Kidney (tissue), 13 donors: ENCODE measurements at regions not wholly inside any gene's neighbourhood (a gene's known extent, or its start where the extent isn't known, plus 50 kb on each side); places are given as distances from the start of the nearest gene placed in this dataset.

ENCODE experiments used
- DNase-seq, 5 donors: peaks; one replicate each; pipeline ENCODE4 v3.0.0-alpha.2; 2013 to 2020
- FAIRE-seq: peaks from 2 replicates; lab custom pipeline; 2012; peaks lifted over from hg19 to GRCh38; lab: Jason Lieb, UNC
- H3K27ac ChIP-seq, 2 donors: one replicate each; pipeline ENCODE4 v1.7.0; 2013; ENCODE audit warnings: low read depth in 2 of 2, low read length in 2 of 2, inconsistent platforms in 1 of 2
- H3K27me3 ChIP-seq: one replicate; pipeline ENCODE4 v1.7.1; 2013; ENCODE audit warnings: low read length, inconsistent platforms; ENCODE audit not compliant: control insufficient read depth, insufficient read depth
- H3K36me3 ChIP-seq, 3 donors: one replicate each; pipeline versions ENCODE4 v1.7.0 to v1.7.1; 2013; ENCODE audit warnings: low read length in 3 of 3, control low read depth in 1 of 3, inconsistent platforms in 1 of 3; ENCODE audit not compliant: insufficient read depth in 3 of 3, control insufficient read depth in 2 of 3
- H3K4me1 ChIP-seq, 3 donors: one replicate each; pipeline versions ENCODE4 v1.7.0 to v1.7.1; 2013; ENCODE audit warnings: low read length in 3 of 3, inconsistent platforms in 1 of 3, low read depth in 1 of 3; ENCODE audit not compliant: control insufficient read depth in 2 of 3, insufficient read depth in 2 of 3
- H3K4me3 ChIP-seq, 3 donors: one replicate each; pipeline versions ENCODE4 v1.7.0 to v1.8.1; 2013; ENCODE audit warnings: low read length in 3 of 3, control low read depth in 1 of 3, inconsistent platforms in 1 of 3
- H3K9ac ChIP-seq, 3 donors: one replicate each; pipeline versions ENCODE4 v1.7.0 to v1.7.1; 2013; ENCODE audit warnings: low read length in 3 of 3, control low read depth in 1 of 3, inconsistent platforms in 1 of 3
- H3K9me3 ChIP-seq, 3 donors: one replicate each; pipeline versions ENCODE4 v1.7.0 to v1.7.1; 2013; ENCODE audit warnings: low read length in 3 of 3, control low read depth in 1 of 3, inconsistent platforms in 1 of 3; ENCODE audit not compliant: control insufficient read depth in 2 of 3, insufficient read depth in 1 of 3
- CTCF ChIP-seq: IDR thresholded peaks from 3 replicates; pipeline ENCODE4 v1.5.1; 2012; ENCODE audit warnings: mild to moderate bottlenecking, moderate library complexity, borderline replicate concordance; ENCODE audit not compliant: insufficient read depth; ENCODE audit errors: extremely low read depth
- intact Hi-C: fragments of 100-400 bp; cut with DNase I; formaldehyde crosslinking; loops from one replicate; pipeline ENCODE4 v1.11.1; 2022
- donor health status: control.
- donor health status: control.
- donor health status: control.
- donor health status: control.
- donor health status: control.
- donor health status: DM: yes; HTN: yes; CAD: no.
- donor health status: Normal renal cell carcinoma (clear cell type).

GRCh38 chr18:61749031-61749430 lies 143.8 kb downstream of the RNF152 start:
- no peak overlapping the region for H3K9ac ChIP-seq
- H3K27ac ChIP-seq = peak overlapping the region in 1 of 2 donors; percentile 39
- H3K9me3 ChIP-seq = no peaks in the 10 kb centered on the region
- intact Hi-C loops = no loop called here
- no peak overlapping the region for H3K4me3 ChIP-seq
- no peak for TF ChIP-seq CTCF
- DNase-seq (no peak), FAIRE-seq (no peak)
- H3K4me1 ChIP-seq = peaks cover 0 to 25% (median 7%) of the 10 kb centered on the region in 3 donors
- no peaks in the 10 kb centered on the region for H3K36me3 ChIP-seq
- H3K27me3 ChIP-seq = no peaks in the 10 kb centered on the region

GRCh38 chr18:61748004-61748403 lies 144.8 kb downstream of the RNF152 start:
- H3K9ac ChIP-seq = no peak overlapping the region
- intact Hi-C loops = no loop called here
- H3K4me1 ChIP-seq = peaks cover 0 to 25% (median 10%) of the 10 kb centered on the region in 3 donors
- no peaks in the 10 kb centered on the region for H3K36me3 ChIP-seq
- peak in 1 of 5 donors; percentile 55 for DNase-seq
- peak overlapping the region in 2 of 3 donors; percentile 1 to 37 for H3K4me3 ChIP-seq
- FAIRE-seq = no peak
- no peak overlapping the region for H3K27ac ChIP-seq
- no peaks in the 10 kb centered on the region for H3K9me3 ChIP-seq
- no peaks in the 10 kb centered on the region for H3K27me3 ChIP-seq
- TF ChIP-seq CTCF = no peak

GRCh38 chr18:61743775-61744531 lies 148.9 kb downstream of the RNF152 start:
- no peak for DNase-seq
- intact Hi-C loops = no loop called here
- Histone ChIP-seq H3K9ac (no peak overlapping the region), H3K27me3 (no peaks in the 10 kb centered on the region), H3K27ac (peak overlapping the region; percentile 78 to 82), H3K9me3 (no peaks in the 10 kb centered on the region), H3K4me1 (peaks cover 0 to 44% (median 13%) of the 10 kb centered on the region in 3 donors), H3K4me3 (no peak overlapping the region), H3K36me3 (no peaks in the 10 kb centered on the region)
- TF ChIP-seq CTCF = no peak
- peak; percentile 8 for FAIRE-seq
